NCI-H2171 (cell line): ENCODE measurements at regions not wholly inside any gene's neighbourhood (a gene's known extent, or its start where the extent isn't known, plus 50 kb on each side); places are given as distances from the start of the nearest gene placed in this dataset.
"Not testable (repeated sequence)": the region's sequence is repeated elsewhere in the genome, so short reads cannot be mapped to it uniquely, and the experiment has no call there.

Experiments used
- DNase-seq: peaks from one replicate; lab custom pipeline; 2025; lab: John Stamatoyannopoulos, UW

GRCh38 chr10:129210876-129211275, 256.2 kb upstream of the MGMT start:
- no peak for DNase-seq

- DNase-seq = no peak
These were observed 253.8 kb upstream of the MGMT start for GRCh38 chr10:129213256-129213655.

GRCh38 chr10:129213996-129214395, 253.0 kb upstream of the MGMT start:
- not testable (repeated sequence) for DNase-seq

- no peak for DNase-seq
These were observed 247.7 kb upstream of the MGMT start for GRCh38 chr10:129219364-129219763.

GRCh38 chr10:129222436-129222835, 244.6 kb upstream of the MGMT start:
- no peak for DNase-seq

GRCh38 chr10:129223363-129223762, 243.7 kb upstream of the MGMT start:
- DNase-seq = no peak

GRCh38 chr10:129224065-129224464, 243.0 kb upstream of the MGMT start:
- no peak for DNase-seq

- no peak for DNase-seq
These were observed 235.2 kb upstream of the MGMT start for GRCh38 chr10:129231821-129232220.

- DNase-seq = no peak
These were observed 233.5 kb upstream of the MGMT start for GRCh38 chr10:129233351-129234148.

- no peak for DNase-seq
These were observed 230.8 kb upstream of the MGMT start for GRCh38 chr10:129236274-129236691.

GRCh38 chr10:129241461-129241860, 225.6 kb upstream of the MGMT start:
- no peak for DNase-seq

GRCh38 chr10:129244298-129244697, 222.7 kb upstream of the MGMT start:
- no peak for DNase-seq

- DNase-seq = no peak
These were observed 222.3 kb upstream of the MGMT start for GRCh38 chr10:129244757-129245156.

- no peak for DNase-seq
These were observed 213.7 kb upstream of the MGMT start for GRCh38 chr10:129253161-129253864.

GRCh38 chr10:129253865-129254179, 213.2 kb upstream of the MGMT start:
- DNase-seq = no peak

GRCh38 chr10:129258283-129258923, 208.6 kb upstream of the MGMT start:
- DNase-seq = no peak

GRCh38 chr10:129259128-129259815, 207.8 kb upstream of the MGMT start:
- no peak for DNase-seq

GRCh38 chr10:129272176-129272575, 194.9 kb upstream of the MGMT start:
- no peak for DNase-seq

GRCh38 chr10:129272866-129273650, 194.0 kb upstream of the MGMT start:
- no peak for DNase-seq

- DNase-seq = no peak
These were observed 193.2 kb upstream of the MGMT start for GRCh38 chr10:129273860-129274259.

- no peak for DNase-seq
These were observed 192.1 kb upstream of the MGMT start for GRCh38 chr10:129274748-129275474.
